Activated CD4-positive, alpha-beta T cell treated with anti-CD3 and anti-CD28 coated beads for 36 hours (primary cell): ENCODE measurements at regions not wholly inside any gene's neighbourhood (a gene's known extent, or its start where the extent isn't known, plus 50 kb on each side); places are given as distances from the start of the nearest gene placed in this dataset.

Experiments
- ATAC-seq: fragments of 200-7000 bp; cut with Tn5 transposase; one replicate; pipeline ENCODE4 v1.10.0; 2021; ENCODE audit warnings: mild to moderate bottlenecking, moderate library complexity
- CTCF ChIA-PET: fragments of 350-600 bp; sonication (Branson Sonifier 250); formaldehyde crosslinking; loops from one replicate; lab custom pipeline; 2021; ENCODE audit warnings: antibody characterized with exemption; lab: Charles Lee
- POLR2A ChIA-PET: fragments of 350-600 bp; sonication (Branson Sonifier 250); formaldehyde crosslinking; loops from one replicate; lab custom pipeline; 2021; ENCODE audit warnings: antibody characterized with exemption, inconsistent platforms; lab: Charles Lee
- DNase-seq: peaks from one replicate; pipeline ENCODE4 v3.0.0-alpha.2; 2020
- H3K27ac Mint-ChIP-seq: one replicate; pipeline ENCODE4 v1.8.0; 2021; ENCODE audit warnings: mixed read lengths
- H3K27me3 Mint-ChIP-seq: one replicate; pipeline ENCODE4 v1.8.0; 2021; ENCODE audit warnings: mixed read lengths
- H3K36me3 Mint-ChIP-seq: one replicate; pipeline ENCODE4 v1.8.0; 2021; ENCODE audit warnings: low read depth, mixed read lengths
- H3K4me1 Mint-ChIP-seq: one replicate; pipeline ENCODE4 v1.8.0; 2021; ENCODE audit warnings: mixed read lengths
- H3K4me3 Mint-ChIP-seq: one replicate; pipeline ENCODE4 v1.8.0; 2021; ENCODE audit warnings: mild to moderate bottlenecking, moderate library complexity, mixed read lengths
- H3K9me3 Mint-ChIP-seq: one replicate; pipeline ENCODE4 v1.8.0; 2021; ENCODE audit warnings: low read depth, mixed read lengths
- intact Hi-C, 2 experiments: fragments of 100-400 bp; cut with DNase I in 1 of 2; cut with micrococcal nuclease in 1 of 2; formaldehyde crosslinking; loops; one replicate each; pipeline versions ENCODE4 v1.14.2 to v1.15.1; 2022 to 2024; cut with DNase I, micrococcal nuclease

DNA sequence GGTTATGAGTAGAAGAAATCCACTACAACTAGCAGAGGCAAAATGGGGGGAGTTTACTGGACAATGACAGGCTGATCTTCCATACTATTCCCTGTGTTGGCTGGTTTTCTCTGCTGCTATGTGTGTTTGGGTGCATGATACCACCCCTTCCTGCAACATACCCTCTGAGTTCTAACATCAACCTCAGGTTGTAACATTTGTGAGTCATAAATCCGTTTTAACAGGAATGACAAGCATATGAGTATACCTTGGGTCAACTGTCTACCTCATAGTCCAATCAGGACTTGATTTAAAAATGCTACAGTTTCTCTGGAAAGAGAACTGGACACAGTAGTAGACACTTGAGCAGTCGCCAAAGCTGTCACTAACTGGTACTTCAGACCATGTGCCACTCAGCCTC, 422.9 kb downstream of the KCTD12 start:
- Mint-ChIP-seq H3K4me3 (no peak overlapping the region), H3K27ac (no peak overlapping the region), H3K27me3 (peaks cover 3% of the 10 kb centered on the region), H3K9me3 (no peaks in the 10 kb centered on the region), H3K4me1 (no peaks in the 10 kb centered on the region), H3K36me3 (no peaks in the 10 kb centered on the region)
- ATAC-seq (no peak), DNase-seq (no peak)
- CTCF ChIA-PET = no interaction called here
- POLR2A ChIA-PET = no interaction called here
- intact Hi-C loops = no loop called here

- Mint-ChIP-seq H3K36me3 (no peaks in the 10 kb centered on the region), H3K4me1 (no peaks in the 10 kb centered on the region), H3K27me3 (peaks cover 3% of the 10 kb centered on the region), H3K4me3 (no peak overlapping the region), H3K27ac (no peak overlapping the region), H3K9me3 (no peaks in the 10 kb centered on the region)
- ATAC-seq (no peak), DNase-seq (no peak)
- CTCF ChIA-PET = interaction anchor here (0.6 to 1.1 kb wide), 5 partner anchors 10 to 992 kb away, joined by 3 to 5 read pairs (median 4); no protein-coding TSS in a partner anchor
- POLR2A ChIA-PET = no interaction called here
- intact Hi-C loops = no loop called here
Observed at GRCh38 chr13:76461999-76462398, 424.2 kb downstream of the KCTD12 start.

DNA sequence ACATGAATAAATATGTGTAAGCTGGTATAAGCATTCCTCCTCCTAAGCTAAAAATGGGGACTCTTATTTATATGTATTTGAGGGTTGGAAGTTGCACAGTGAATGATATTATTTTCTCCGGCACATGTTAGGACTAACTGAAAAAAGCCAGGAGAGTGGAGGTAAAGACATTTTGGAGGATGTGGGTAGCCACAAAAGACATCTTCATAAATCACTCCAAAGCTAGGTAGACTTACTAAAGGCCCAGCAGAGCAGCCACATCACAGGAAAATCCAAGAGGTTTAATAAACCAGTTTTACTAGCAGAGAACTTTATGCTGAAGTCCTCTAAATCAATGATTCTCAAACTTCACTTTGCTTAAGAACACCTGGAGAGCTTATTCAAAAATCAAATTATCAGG, 424.7 kb downstream of the KCTD12 start:
- no peak for DNase-seq
- peaks cover under 1% of the 10 kb centered on the region for H3K27me3 Mint-ChIP-seq
- ChIA-PET CTCF (interaction anchor here (0.6 to 1.1 kb wide), 6 partner anchors 11 to 992 kb away, joined by 3 to 5 read pairs (median 4); no protein-coding TSS in a partner anchor), POLR2A (no interaction called here)
- no peaks in the 10 kb centered on the region for H3K9me3 Mint-ChIP-seq
- no peak for ATAC-seq
- H3K4me3 Mint-ChIP-seq = no peak overlapping the region
- no peak overlapping the region for H3K27ac Mint-ChIP-seq
- no peaks in the 10 kb centered on the region for H3K4me1 Mint-ChIP-seq
- intact Hi-C loops = no loop called here
- no peaks in the 10 kb centered on the region for H3K36me3 Mint-ChIP-seq

DNA sequence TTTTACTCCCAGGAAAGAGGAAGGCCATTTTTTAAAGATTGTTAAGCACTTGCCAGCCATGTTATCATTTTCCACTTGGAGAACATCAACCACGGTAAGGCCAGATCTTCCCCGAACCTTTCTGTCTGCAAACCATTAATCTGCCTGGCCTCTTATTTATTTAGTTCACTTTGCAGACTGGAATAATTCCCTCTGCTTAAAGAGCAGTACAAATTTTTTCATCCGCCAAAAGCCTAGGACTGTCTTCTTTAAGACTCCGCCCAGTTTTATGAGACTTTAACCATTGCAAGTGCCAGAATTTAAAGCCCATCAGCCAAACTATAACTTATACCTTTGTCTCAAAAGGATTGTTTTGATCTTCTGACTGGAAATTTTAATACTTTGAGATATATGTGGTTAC, 426.3 kb downstream of the KCTD12 start:
- ChIA-PET POLR2A (no interaction called here), CTCF (interaction anchor here (0.7 kb wide), 1 partner anchor 15 kb away, joined by 4 read pairs; no protein-coding TSS in a partner anchor)
- Mint-ChIP-seq H3K36me3 (no peaks in the 10 kb centered on the region), H3K4me1 (no peaks in the 10 kb centered on the region), H3K27ac (no peak overlapping the region), H3K4me3 (no peak overlapping the region), H3K27me3 (no peaks in the 10 kb centered on the region), H3K9me3 (no peaks in the 10 kb centered on the region)
- intact Hi-C loops = no loop called here
- no peak for DNase-seq
- ATAC-seq = no peak

- H3K36me3 Mint-ChIP-seq = no peaks in the 10 kb centered on the region
- ChIA-PET CTCF (interaction anchor here (0.8 kb wide), 1 partner anchor 760 kb away, joined by 3 read pairs; no protein-coding TSS in a partner anchor), POLR2A (no interaction called here)
- no peaks in the 10 kb centered on the region for H3K4me1 Mint-ChIP-seq
- peaks cover 4% of the 10 kb centered on the region for H3K27me3 Mint-ChIP-seq
- H3K4me3 Mint-ChIP-seq = no peak overlapping the region
- no peak overlapping the region for H3K27ac Mint-ChIP-seq
- intact Hi-C loops = no loop called here
- ATAC-seq (no peak), DNase-seq (no peak)
- H3K9me3 Mint-ChIP-seq = peaks cover 15% of the 10 kb centered on the region
Observed at GRCh38 chr13:76455960-76456359, 430.2 kb downstream of the KCTD12 start.

DNA sequence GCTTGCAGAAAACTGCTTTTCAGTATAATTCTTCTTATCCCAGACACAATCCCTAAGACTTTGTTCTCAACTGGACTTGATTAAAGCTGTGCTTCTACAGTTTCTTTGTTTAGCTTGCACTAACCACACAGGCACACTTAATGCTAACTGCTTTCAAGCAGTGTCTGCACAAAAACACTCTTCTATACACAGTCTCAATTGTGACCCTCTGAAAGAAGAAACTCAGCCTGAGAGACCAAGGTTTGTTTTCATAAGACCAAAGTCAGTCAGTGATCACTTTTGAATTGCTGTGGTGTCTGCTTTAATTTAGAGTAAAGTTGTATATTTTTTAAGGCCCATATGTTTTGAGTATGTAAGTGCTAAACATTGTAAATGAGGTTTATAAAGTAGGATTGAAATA, 431.2 kb downstream of the KCTD12 start:
- intact Hi-C loops = no loop called here
- no peak overlapping the region for H3K27ac Mint-ChIP-seq
- ATAC-seq = no peak
- POLR2A ChIA-PET = no interaction called here
- no peak overlapping the region for H3K4me3 Mint-ChIP-seq
- peaks cover 18% of the 10 kb centered on the region for H3K9me3 Mint-ChIP-seq
- DNase-seq = no peak
- H3K4me1 Mint-ChIP-seq = no peaks in the 10 kb centered on the region
- CTCF ChIA-PET = no interaction called here
- no peaks in the 10 kb centered on the region for H3K36me3 Mint-ChIP-seq
- H3K27me3 Mint-ChIP-seq = peaks cover 4% of the 10 kb centered on the region

DNA sequence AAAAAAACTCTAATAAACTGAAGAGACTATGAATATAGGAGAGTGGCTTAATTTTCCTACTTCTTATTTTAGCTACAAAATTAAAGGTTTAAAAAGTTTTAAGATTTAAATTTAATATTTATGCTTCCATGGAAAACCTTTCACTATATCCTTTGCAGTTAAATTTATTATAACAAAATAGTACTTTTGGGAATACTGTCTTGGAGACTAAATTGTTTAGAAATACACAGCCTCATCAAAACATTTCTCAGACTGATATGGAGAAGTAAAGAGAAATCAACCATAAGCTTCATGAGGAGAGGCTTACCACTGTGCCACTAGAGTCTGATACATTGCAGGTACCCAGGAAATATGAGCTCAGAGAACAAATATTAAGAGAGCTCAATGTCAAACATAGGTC, 436.5 kb downstream of the KCTD12 start:
- intact Hi-C loops = no loop called here
- H3K4me3 Mint-ChIP-seq = no peak overlapping the region
- POLR2A ChIA-PET = no interaction called here
- no peaks in the 10 kb centered on the region for H3K36me3 Mint-ChIP-seq
- H3K4me1 Mint-ChIP-seq = no peaks in the 10 kb centered on the region
- no peak for DNase-seq
- ATAC-seq = no peak
- peaks cover 18% of the 10 kb centered on the region for H3K9me3 Mint-ChIP-seq
- H3K27ac Mint-ChIP-seq = no peak overlapping the region
- peaks cover 4% of the 10 kb centered on the region for H3K27me3 Mint-ChIP-seq
- CTCF ChIA-PET = interaction anchor here (1.0 kb wide), 1 partner anchor 14 kb away, joined by 3 read pairs; no protein-coding TSS in a partner anchor

DNA sequence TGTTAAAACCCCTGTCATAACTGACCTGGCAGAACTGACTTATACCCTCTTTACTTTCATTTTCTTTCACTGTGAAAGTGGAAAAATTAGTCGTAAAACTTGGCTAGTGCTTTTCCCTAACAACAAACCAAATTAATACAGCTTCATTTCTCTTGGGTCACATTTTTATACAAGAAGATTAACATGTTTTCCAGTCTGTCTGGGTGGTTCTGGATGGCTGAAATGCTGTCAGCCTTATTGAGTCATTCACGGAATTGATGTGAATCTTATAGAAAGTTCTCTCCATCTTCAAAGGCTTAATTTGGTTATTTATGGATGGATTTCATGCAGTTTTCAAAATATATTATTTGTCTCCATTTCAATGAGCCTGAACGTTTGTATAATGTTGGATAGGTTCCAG, 440.0 kb downstream of the KCTD12 start:
- H3K4me1 Mint-ChIP-seq = no peaks in the 10 kb centered on the region
- no peak overlapping the region for H3K27ac Mint-ChIP-seq
- H3K36me3 Mint-ChIP-seq = no peaks in the 10 kb centered on the region
- ATAC-seq = no peak
- POLR2A ChIA-PET = no interaction called here
- H3K9me3 Mint-ChIP-seq = peaks cover 5% of the 10 kb centered on the region
- H3K4me3 Mint-ChIP-seq = no peak overlapping the region
- no peaks in the 10 kb centered on the region for H3K27me3 Mint-ChIP-seq
- CTCF ChIA-PET = no interaction called here
- DNase-seq = no peak
- intact Hi-C loops = no loop called here

DNA sequence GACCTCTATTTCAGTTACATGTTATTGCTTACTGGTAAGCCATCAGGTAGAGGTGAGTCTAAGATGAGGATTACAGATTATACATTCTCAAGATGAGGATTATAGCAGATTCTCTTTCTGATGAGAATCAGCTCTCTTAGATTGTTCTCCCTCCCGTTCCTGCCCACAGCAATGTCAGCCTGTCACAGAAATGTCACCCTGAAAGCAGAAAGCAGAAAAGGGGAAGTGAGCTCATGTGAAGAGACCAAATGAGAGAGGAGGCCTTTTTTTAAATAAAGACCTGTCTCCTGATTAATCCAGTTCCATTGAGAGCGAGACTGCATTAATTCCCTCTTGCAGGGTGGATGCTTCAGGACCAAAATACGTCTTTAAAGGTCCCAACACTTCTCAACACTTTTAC, 445.6 kb downstream of the KCTD12 start:
- intact Hi-C loops = no loop called here
- no peak overlapping the region for H3K27ac Mint-ChIP-seq
- H3K9me3 Mint-ChIP-seq = no peaks in the 10 kb centered on the region
- DNase-seq (no peak), ATAC-seq (no peak)
- no peaks in the 10 kb centered on the region for H3K36me3 Mint-ChIP-seq
- no peak overlapping the region for H3K4me3 Mint-ChIP-seq
- ChIA-PET CTCF (interaction anchor here (0.8 kb wide), 1 partner anchor 744 kb away, joined by 3 read pairs; no protein-coding TSS in a partner anchor), POLR2A (no interaction called here)
- H3K27me3 Mint-ChIP-seq = peaks cover 2% of the 10 kb centered on the region
- no peaks in the 10 kb centered on the region for H3K4me1 Mint-ChIP-seq

GRCh38 chr13:76439546-76439945, 446.7 kb downstream of the KCTD12 start:
- no peak for DNase-seq
- ATAC-seq = no peak
- no peaks in the 10 kb centered on the region for H3K9me3 Mint-ChIP-seq
- no peak overlapping the region for H3K4me3 Mint-ChIP-seq
- H3K4me1 Mint-ChIP-seq = no peaks in the 10 kb centered on the region
- ChIA-PET CTCF (no interaction called here), POLR2A (no interaction called here)
- no peak overlapping the region for H3K27ac Mint-ChIP-seq
- H3K36me3 Mint-ChIP-seq = no peaks in the 10 kb centered on the region
- intact Hi-C loops = no loop called here
- H3K27me3 Mint-ChIP-seq = peaks cover 2% of the 10 kb centered on the region

DNA sequence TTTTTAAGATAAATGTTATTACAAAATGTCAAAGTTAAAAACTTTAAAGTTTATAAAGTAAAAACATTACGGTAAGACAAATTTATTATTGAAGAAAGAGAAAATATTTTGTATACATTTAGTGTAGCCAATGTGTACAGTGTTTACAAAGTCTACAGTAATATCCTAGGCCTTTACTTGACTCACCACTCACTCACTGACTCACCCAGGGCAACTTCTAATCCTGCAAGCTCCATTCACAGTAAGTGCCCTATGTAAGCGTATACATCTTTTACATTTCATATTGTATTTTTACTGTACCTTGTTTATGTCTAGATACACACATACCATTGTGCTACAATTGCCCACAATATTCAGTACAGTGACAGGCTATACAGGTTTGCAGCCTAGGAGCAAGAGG, 448.2 kb downstream of the KCTD12 start:
- ATAC-seq (no peak), DNase-seq (no peak)
- Mint-ChIP-seq H3K27ac (no peak overlapping the region), H3K27me3 (peaks cover 2% of the 10 kb centered on the region), H3K9me3 (no peaks in the 10 kb centered on the region), H3K4me3 (no peak overlapping the region), H3K4me1 (no peaks in the 10 kb centered on the region), H3K36me3 (no peaks in the 10 kb centered on the region)
- intact Hi-C loops = no loop called here
- POLR2A ChIA-PET = no interaction called here
- CTCF ChIA-PET = no interaction called here

- DNase-seq (no peak), ATAC-seq (no peak)
- Mint-ChIP-seq H3K27me3 (peaks cover 5% of the 10 kb centered on the region), H3K4me3 (no peak overlapping the region), H3K36me3 (no peaks in the 10 kb centered on the region), H3K27ac (no peak overlapping the region), H3K4me1 (no peaks in the 10 kb centered on the region), H3K9me3 (no peaks in the 10 kb centered on the region)
- intact Hi-C loops = no loop called here
- ChIA-PET CTCF (interaction anchor here (1.2 kb wide), 1 partner anchor 48 kb away, joined by 3 read pairs; no protein-coding TSS in a partner anchor), POLR2A (no interaction called here)
Observed at GRCh38 chr13:76425935-76426334, 460.3 kb downstream of the KCTD12 start.
